ENCODE measurements at regions not wholly inside any gene's neighbourhood (a gene's known extent, or its start where the extent isn't known, plus 50 kb on each side); places are given as distances from the start of the nearest gene placed in this dataset.
"Not testable (repeated sequence)": the region's sequence is repeated elsewhere in the genome, so short reads cannot be mapped to it uniquely, and the experiment has no call there.

DNA sequence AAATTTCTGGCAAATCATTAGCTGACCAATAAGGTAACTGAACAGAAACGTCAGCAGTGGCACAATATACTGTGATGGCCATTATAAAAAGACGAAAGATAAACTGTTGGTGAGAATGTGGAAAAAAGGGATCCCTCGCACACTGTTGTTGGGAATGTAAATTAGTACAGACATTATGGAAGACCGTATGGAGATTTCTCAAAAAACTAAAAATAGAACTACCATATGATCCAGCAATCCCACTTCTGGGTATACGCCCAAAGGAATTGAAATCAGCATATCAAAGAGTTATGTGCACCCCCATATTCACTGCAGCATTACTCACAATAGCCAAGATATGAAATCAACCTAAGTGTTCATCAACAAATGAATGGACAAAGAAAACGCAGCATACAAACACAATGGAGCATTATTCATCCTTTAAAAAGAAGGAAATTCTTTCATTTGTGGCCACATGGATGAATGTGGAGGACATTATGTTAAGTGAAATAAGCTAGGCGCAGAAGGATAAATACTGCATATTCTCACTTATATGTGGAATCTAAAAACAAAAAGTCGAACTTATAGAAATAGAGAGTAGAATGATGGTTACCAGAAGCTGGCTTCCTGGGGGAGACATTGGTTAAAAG lies 257.7 kb downstream of the RHOU start:
- no peak for DNase-seq

DNA sequence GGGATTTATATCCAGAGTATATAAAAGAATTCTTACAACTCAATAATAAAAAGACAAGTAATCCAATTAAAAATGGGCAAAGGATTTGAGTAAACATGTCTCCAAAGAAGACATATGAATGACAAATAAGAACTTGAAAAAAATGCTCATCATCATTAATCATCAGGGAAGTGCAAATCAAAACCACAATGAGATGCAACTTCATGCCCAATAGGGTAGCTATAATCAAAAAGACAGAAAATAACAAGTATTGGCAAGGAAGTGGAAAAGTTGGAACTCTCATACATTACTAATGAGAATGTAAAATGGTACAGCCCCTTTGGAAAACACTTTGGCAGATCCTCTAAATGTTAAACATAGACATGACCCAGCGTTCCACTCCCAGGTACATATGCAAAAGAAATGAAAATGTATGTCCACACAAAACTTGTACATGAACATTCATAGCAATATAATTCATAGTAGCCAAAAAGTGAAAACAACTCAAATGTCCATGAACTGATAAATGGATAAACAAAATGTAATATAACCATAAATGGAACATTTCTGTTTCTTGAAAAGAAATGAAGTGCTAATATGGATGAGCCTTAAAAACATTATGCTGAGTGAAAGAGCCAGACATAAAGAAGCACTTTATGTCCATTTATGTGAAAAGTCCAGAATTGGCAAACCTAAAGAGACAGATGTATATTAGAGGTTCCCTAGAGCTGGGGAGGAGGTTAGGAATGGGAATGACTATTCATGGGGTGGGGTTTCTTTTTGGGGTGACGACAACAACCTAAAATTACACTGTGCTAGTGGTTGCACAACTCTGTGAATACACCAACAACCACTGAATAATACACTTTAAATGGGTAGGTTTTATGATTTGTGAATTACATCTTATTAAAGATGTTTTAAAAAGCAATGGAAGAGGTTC lies 259.7 kb downstream of the RHOU start:
- no peak for DNase-seq

DNA sequence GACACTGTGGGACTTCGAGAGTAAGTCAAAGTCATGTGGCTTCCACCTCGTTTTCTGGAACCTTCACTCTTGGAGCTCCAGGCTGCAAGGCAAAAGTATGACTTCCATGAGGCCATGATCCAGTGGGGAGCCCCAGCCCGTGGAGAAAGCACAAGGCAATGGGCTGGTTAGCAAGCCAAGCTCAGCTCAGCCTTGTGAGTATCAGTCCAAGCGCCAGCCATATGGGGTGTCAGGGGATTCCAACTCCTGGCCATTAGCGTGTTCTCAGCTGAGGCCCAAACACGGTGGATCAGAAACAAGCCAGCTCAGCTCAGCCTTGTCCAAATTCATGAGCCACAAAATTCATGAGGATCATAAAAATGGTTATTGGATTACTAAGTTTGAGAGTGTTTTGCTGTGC lies 261.0 kb downstream of the RHOU start:
- no peak for DNase-seq

DNA sequence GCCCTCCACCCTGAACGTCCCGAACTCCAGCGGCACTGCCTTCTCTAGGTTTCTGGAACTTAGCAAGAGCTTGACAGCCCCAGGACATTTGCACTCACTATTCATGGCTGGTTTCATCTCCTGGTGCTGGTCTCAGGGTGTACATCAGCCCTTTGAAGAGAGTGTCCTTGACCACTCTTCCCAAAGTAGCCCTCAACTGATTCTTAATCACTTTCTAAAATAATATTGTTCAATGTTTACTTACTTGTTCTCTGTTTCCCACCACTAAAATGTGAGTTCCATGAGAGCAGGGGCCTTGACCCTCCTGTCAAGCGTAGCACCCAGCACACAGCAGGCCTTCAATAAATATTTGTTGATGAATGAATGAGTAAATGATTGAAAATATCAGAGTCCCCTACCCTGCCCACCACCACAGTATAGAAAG lies 262.5 kb downstream of the RHOU start:
- DNase-seq = no peak

DNA sequence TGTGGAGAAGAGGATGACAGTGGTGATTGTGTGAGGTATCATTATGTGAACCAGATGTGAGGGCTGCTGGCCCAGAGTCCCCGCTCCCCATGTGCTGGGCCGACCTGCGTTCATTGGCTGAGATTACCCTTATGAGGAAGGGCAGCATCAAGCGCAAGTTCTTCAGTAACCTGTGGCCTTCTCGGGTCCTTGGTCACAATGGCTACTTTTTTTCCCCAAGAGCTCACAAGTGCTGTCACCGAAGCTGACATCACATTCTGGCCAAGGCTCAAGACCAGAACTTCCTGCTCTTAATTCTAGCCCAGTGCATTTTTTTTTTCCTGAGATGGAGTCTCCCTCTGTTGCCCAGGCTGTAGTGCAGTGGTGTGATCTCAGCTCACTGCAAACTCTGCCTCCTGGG lies 262.9 kb downstream of the RHOU start:
- DNase-seq = no peak

GRCh38 chr1:228999446-229000170 lies 264.3 kb downstream of the RHOU start:
- no peak for DNase-seq

DNA sequence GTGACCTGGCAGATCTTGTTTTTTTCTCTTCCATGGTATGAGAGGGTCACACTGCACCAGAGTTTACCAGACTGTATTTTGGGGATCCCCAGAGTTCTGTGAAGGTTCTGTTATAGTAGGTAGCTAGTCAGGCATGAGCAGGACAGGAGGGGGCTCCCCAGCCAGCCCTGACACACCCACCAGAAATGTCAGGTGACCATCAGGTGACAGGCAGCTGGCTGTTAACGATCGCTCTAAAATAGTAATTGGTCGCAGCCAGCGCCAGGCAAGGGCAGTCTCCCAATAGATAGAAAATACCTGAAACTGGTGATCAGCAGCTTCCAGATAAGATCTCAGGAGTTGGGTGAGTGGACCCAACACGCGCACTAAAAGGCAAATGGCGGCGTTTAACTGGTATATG lies 264.9 kb downstream of the RHOU start:
- no peak for DNase-seq

GRCh38 chr1:229001467-229002011 lies 266.3 kb downstream of the RHOU start:
- DNase-seq = no peak

GRCh38 chr1:229002037-229002436 lies 266.8 kb downstream of the RHOU start:
- no peak for DNase-seq

DNA sequence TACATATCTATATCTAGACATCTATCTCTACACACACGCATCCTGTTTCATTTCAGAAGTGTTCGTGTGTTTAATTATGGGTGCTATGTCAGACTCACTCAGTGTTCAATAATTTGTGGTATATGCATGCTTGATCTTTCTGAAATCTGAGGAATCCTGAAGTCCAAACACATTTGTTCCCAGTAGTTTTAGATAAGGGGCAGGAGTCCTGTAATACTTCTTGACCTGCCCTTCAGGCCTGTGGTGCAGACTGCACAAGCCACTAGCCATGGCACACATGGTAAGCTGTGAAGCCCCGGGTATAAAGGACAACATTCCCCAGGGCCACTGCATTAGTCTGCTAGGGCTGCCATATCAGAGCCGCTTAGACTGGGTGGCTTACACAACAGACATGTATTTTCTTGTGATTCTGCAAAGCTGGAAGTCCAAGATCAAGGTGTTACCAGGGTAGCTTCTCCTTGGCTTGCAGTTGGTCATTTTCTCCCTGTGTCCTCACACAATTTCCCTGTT lies 267.2 kb downstream of the RHOU start:
- DNase-seq = no peak

DNA sequence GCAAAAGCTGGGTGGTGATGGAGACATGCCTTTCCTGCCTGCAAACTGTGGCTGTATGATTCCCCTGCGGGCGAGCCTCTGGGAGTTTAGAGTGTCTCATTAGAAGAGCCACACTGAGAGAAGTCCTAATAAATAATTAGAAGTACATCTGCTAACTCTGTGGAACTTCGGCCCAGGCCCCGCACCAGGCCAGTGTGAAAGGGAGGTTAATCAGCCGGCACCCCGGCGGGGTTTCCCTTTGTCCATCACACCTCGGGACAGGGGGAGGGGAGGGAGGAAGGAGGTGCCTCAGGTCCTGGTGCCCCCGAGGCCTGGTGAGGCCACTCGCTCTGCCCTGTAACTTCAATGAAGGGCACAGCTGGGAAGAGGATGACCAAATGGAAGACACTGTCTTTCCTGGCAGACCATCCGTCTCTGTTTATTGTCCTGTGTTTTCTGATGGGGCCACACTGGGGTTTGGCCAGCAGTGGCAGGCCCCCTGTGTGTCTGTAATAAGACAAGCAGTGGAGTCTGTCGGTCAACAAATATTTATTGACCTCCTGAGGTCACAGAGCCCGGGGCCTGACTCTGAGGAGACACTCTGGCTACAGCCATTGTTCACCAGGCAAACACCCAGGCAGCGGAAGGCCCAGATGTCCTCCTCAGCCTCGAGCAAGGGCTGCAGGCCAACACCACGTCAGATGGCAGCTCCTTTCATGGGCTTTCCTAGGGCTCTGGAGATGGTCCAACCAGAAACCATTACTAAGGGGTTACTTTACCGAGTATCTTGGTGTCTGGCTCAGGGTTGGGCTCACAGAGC lies 267.5 kb upstream of the RAB4A start:
- no peak for DNase-seq

- no peak for DNase-seq
Measured at GRCh38 chr1:229004066-229004833, 266.7 kb upstream of the RAB4A start.

DNA sequence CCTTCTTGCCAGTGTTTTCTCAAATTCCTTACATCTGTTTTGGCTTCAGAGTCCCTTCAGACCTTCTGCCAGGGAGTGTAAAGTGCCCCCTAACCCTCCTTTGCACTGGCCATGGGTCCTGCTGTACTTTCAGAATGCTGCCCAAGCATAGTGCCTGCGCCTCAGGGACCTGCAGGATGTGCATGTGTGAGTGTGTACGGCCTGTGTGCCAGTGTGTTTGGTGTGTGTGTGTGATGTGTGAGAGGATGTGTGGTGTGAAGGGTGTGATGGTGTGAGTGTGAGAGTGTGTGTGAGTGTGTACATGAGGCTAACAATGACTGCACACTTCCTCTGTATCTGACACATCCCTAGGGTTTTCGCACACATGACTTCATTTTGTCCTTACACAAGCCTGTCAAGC lies 265.8 kb upstream of the RAB4A start:
- no peak for DNase-seq

DNA sequence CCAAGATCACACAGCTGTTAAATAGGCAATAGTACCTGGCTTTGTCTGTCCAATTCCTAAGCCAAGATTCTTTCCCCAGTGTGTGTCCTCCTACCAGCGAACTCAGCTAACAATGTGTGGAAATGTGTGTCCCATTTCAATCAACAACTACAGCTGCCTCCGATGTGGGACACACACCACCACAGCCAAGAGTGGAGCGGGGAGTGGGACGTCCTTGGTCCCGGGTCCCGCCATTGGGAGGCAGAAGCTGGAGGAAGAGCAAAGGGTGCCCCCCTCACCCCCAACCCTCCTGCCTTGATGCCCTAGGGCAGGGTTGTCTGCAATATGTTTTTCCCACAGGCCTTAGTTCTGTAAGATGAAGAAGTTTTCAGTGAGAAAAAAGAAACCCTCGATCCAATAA lies 265.4 kb upstream of the RAB4A start:
- no peak for DNase-seq

GRCh38 chr1:229006121-229006870 lies 264.6 kb upstream of the RAB4A start:
- DNase-seq = no peak

DNA sequence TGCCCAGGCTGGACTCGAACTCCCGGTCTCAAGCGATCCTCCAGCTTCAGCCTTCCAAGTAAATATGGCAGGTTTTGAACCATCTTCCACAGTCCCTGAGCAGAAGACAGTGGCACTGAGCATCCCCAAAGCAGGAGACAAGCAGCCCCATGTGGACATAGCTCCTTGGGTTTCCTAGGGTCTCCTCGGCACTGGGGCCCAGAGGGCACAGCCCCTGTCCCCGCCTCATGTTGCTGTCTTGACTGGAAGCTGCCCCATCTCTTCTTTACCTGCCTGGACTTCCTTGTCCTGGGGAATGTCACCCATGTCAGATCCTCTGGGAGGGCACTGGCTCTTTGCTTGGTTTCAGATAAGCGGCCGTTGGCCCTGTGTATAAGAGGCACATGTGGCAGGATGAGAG lies 263.7 kb upstream of the RAB4A start:
- DNase-seq = no peak

- DNase-seq = no peak
Measured at GRCh38 chr1:229007701-229008100, 263.2 kb upstream of the RAB4A start.

- not testable (repeated sequence) for DNase-seq
Measured at GRCh38 chr1:229008347-229008746, 262.6 kb upstream of the RAB4A start.

DNA sequence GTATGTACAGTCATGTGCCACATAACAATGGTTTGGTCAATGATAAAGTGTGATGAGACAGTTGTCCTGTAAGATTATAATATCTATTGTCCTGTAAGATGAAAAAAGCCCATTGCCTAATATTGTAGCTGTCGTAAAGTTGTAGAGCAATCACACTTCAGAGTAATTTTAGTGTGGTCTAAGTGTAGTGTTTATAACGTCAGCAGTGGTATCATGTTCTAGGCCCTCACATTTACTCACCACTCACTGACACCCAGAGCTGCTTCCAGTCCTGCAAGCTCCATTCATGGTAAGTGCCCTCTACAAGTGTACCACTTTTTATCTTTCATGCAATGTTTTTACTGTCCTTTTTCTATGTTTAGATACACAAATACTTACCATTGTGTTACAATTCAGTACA lies 259.9 kb upstream of the RAB4A start:
- DNase-seq = no peak

- no peak for DNase-seq
Measured at GRCh38 chr1:229012823-229013222, 258.1 kb upstream of the RAB4A start.

DNA sequence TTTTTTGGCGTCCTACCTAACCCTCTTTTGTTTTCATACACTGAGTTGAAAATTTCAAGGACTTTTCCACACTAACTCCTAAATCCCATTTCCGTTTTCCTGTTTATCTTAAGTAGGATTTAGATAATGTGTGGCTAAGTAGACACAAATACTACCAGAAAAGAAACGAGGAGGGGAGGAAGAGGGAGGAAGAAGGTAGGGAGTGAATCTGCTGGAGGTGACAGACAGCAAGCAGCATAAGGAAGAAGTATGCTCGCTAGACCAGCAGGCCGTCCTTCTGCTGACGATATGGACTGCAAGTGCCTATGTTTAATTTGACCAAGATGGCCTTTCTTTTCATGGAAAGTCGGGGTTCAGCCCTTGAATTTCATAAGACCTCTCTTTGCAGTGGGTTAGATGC lies 256.9 kb upstream of the RAB4A start:
- no peak for DNase-seq
